Neural cell (in vitro differentiated cells): ENCODE measurements at regions not wholly inside any gene's neighbourhood (a gene's known extent, or its start where the extent isn't known, plus 50 kb on each side); places are given as distances from the start of the nearest gene placed in this dataset.

Source experiments
- H2AFZ ChIP-seq: fragments of 200-600, 300-800 bp; sonication (generic), shearing (Covaris generic); 2 replicates; pipeline ENCODE4 v1.6.0; 2014; ENCODE audit warnings: low read depth, mild to moderate bottlenecking, antibody characterized with exemption, low read length, moderate library complexity
- H3F3A ChIP-seq: fragments of 200-600 bp; shearing (Covaris generic); 2 replicates; pipeline ENCODE4 v1.6.1; 2016; ENCODE audit warnings: mild to moderate bottlenecking, moderate library complexity, mixed read lengths, antibody characterized with exemption, low read length; ENCODE audit not compliant: insufficient read depth, poor library complexity, severe bottlenecking
- H3K27ac ChIP-seq: fragments of 200-600, 300-800 bp; sonication (generic), shearing (Covaris generic); 2 replicates; pipeline ENCODE4 v1.5.1; 2014; ENCODE audit warnings: mild to moderate bottlenecking, low read length, moderate library complexity
- H3K27me3 ChIP-seq: fragments of 300-800, 200-600 bp; sonication (generic), shearing (Covaris generic); 2 replicates; pipeline ENCODE4 v1.6.0; 2014; ENCODE audit warnings: mild to moderate bottlenecking, low read depth, low read length, moderate library complexity; ENCODE audit not compliant: insufficient read depth
- H3K36me3 ChIP-seq: fragments of 300-800, 200-600 bp; sonication (generic), shearing (Covaris generic); 2 replicates; pipeline ENCODE4 v1.5.1; 2014; ENCODE audit warnings: mild to moderate bottlenecking, antibody characterized with exemption, low read length, moderate library complexity; ENCODE audit not compliant: insufficient read depth
- H3K4me2 ChIP-seq: fragments of 300-800, 200-600 bp; sonication (generic), shearing (Covaris generic); 2 replicates; pipeline ENCODE4 v1.6.0; 2014; ENCODE audit warnings: mild to moderate bottlenecking, low read length
- H3K4me3 ChIP-seq: fragments of 300-800, 200-600 bp; sonication (generic), shearing (Covaris generic); 2 replicates; pipeline ENCODE4 v1.5.1; 2014; ENCODE audit warnings: mild to moderate bottlenecking, low read length, moderate library complexity
- H3K79me2 ChIP-seq: fragments of 200-600 bp; shearing (Covaris generic); replicated peaks from 2 replicates; pipeline ENCODE4 v1.6.0; 2014; ENCODE audit warnings: mild to moderate bottlenecking, low read length, moderate library complexity; ENCODE audit not compliant: insufficient read depth
- H3K9ac ChIP-seq: fragments of 300-800, 200-600 bp; sonication (generic), shearing (Covaris generic); 2 replicates; pipeline ENCODE4 v1.6.1; 2016; ENCODE audit warnings: mild to moderate bottlenecking, low read length, mixed read lengths
- H3K9me2 ChIP-seq: fragments of 200-600 bp; shearing (Covaris generic); 2 replicates; pipeline ENCODE4 v1.6.1; 2016; ENCODE audit warnings: mild to moderate bottlenecking, low read length, mixed read lengths; ENCODE audit not compliant: insufficient read depth
- H3K9me3 ChIP-seq: fragments of 200-600, 300-800 bp; sonication (generic), shearing (Covaris generic); 2 replicates; pipeline ENCODE4 v1.6.1; 2016; ENCODE audit warnings: mild to moderate bottlenecking, mixed run types, low read length, moderate library complexity, mixed read lengths
- H4K20me1 ChIP-seq: fragments of 200-600 bp; shearing (Covaris generic); 2 replicates; pipeline ENCODE4 v1.6.1; 2016; ENCODE audit warnings: mild to moderate bottlenecking, mixed run types; ENCODE audit not compliant: insufficient read depth
- EP300 ChIP-seq: fragments of 450-650 bp; conservative IDR thresholded peaks from 2 replicates; pipeline ENCODE4 v1.6.1; 2014; ENCODE audit warnings: antibody characterized with exemption, mild to moderate bottlenecking, moderate library complexity; ENCODE audit not compliant: poor library complexity, severe bottlenecking
- EZH2 ChIP-seq: fragments of 200-600, 300-800 bp; shearing (Covaris generic), sonication (generic); IDR thresholded peaks from 2 replicates; pipeline ENCODE4 v1.6.1; 2014; ENCODE audit warnings: antibody characterized with exemption, low read length, borderline replicate concordance, mild to moderate bottlenecking; ENCODE audit not compliant: insufficient read depth, poor library complexity, severe bottlenecking
- MXI1 ChIP-seq: fragments of 450-650 bp; conservative IDR thresholded peaks from 2 replicates; pipeline ENCODE4 v1.6.1; 2014; ENCODE audit warnings: antibody characterized with exemption, mild to moderate bottlenecking; ENCODE audit not compliant: poor library complexity, severe bottlenecking
- POLR2AphosphoS5 ChIP-seq: IDR thresholded peaks from 2 replicates; pipeline ENCODE4 v1.6.1; 2012
- RAD21 ChIP-seq: fragments of 450-650 bp; conservative IDR thresholded peaks from 2 replicates; pipeline ENCODE4 v1.6.1; 2014; ENCODE audit warnings: antibody characterized with exemption, mild to moderate bottlenecking, moderate library complexity
- REST ChIP-seq: IDR thresholded peaks from 2 replicates; pipeline ENCODE4 v1.6.1; 2012; ENCODE audit warnings: borderline replicate concordance
- SMC3 ChIP-seq: fragments of 450-650 bp; conservative IDR thresholded peaks from 2 replicates; pipeline ENCODE4 v1.6.1; 2014; ENCODE audit warnings: antibody characterized with exemption, mild to moderate bottlenecking, moderate library complexity; ENCODE audit not compliant: poor library complexity
- TAF1 ChIP-seq: IDR thresholded peaks from 2 replicates; pipeline ENCODE4 v1.6.1; 2012; ENCODE audit warnings: low read depth
- TF ChIP-seq, protein P1 (sequence below): fragments of 450-650 bp; IDR thresholded peaks from 2 replicates; pipeline ENCODE4 v1.5.1; 2014; ENCODE audit warnings: antibody characterized with exemption, mild to moderate bottlenecking, moderate library complexity; ENCODE audit not compliant: poor library complexity, severe bottlenecking

DNA sequence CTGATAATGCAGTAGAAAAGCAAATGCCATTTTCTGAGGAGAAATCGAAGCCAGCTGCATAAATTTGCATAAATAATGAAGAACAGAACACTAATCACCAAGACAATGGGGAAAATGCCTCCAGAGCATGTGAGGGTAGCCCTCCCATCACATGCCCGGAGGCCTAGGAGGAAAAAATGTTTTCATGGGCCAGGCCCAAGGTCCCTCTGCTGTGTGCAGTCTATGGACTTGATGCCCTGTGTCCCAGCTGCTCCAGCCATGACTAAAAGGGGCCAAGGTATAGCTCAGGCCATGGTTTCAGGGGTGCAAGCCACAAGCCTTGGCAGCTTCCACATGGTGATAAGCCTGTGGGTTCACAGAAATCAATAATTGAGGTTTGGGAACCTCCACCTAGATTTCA, 164.1 kb downstream of the HAO1 start:
- H3K27me3 ChIP-seq: no peaks in the 10 kb centered on the region
- H3K27ac ChIP-seq: no peak overlapping the region
- TF ChIP-seq, protein P1, sequence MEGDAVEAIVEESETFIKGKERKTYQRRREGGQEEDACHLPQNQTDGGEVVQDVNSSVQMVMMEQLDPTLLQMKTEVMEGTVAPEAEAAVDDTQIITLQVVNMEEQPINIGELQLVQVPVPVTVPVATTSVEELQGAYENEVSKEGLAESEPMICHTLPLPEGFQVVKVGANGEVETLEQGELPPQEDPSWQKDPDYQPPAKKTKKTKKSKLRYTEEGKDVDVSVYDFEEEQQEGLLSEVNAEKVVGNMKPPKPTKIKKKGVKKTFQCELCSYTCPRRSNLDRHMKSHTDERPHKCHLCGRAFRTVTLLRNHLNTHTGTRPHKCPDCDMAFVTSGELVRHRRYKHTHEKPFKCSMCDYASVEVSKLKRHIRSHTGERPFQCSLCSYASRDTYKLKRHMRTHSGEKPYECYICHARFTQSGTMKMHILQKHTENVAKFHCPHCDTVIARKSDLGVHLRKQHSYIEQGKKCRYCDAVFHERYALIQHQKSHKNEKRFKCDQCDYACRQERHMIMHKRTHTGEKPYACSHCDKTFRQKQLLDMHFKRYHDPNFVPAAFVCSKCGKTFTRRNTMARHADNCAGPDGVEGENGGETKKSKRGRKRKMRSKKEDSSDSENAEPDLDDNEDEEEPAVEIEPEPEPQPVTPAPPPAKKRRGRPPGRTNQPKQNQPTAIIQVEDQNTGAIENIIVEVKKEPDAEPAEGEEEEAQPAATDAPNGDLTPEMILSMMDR: no peak
- no peaks in the 10 kb centered on the region for H3K79me2 ChIP-seq
- no peaks in the 10 kb centered on the region for H3K36me3 ChIP-seq
- H4K20me1 ChIP-seq: no peaks in the 10 kb centered on the region
- no peak overlapping the region for H2AFZ ChIP-seq
- H3K9ac ChIP-seq: no peak overlapping the region
- H3K4me2 ChIP-seq: no peak overlapping the region
- H3F3A ChIP-seq: no peaks in the 10 kb centered on the region
- H3K9me2 ChIP-seq: no peaks in the 10 kb centered on the region
- peaks cover 6% of the 10 kb centered on the region for H3K9me3 ChIP-seq
- no peak overlapping the region for H3K4me3 ChIP-seq

GRCh38 chr20:7790189-7790588, 150.1 kb downstream of the HAO1 start:
- Histone ChIP-seq H3F3A (no peaks in the 10 kb centered on the region), H3K79me2 (no peaks in the 10 kb centered on the region), H3K27ac (no peak overlapping the region), H3K9ac (no peak overlapping the region), H4K20me1 (no peaks in the 10 kb centered on the region), H2AFZ (no peak overlapping the region), H3K4me2 (no peak overlapping the region), H3K36me3 (no peaks in the 10 kb centered on the region), H3K27me3 (no peaks in the 10 kb centered on the region), H3K4me3 (no peak overlapping the region), H3K9me3 (no peaks in the 10 kb centered on the region), H3K9me2 (no peaks in the 10 kb centered on the region)
- TF ChIP-seq RAD21 (no peak), REST (no peak), MXI1 (no peak), POLR2AphosphoS5 (no peak), TAF1 (no peak), EP300 (no peak), EZH2 (no peak), SMC3 (no peak)
- TF ChIP-seq, protein P1: no peak
